ENCODE measurements at regions not wholly inside any gene's neighbourhood (a gene's known extent, or its start where the extent isn't known, plus 50 kb on each side); places are given as distances from the start of the nearest gene placed in this dataset.

DNA sequence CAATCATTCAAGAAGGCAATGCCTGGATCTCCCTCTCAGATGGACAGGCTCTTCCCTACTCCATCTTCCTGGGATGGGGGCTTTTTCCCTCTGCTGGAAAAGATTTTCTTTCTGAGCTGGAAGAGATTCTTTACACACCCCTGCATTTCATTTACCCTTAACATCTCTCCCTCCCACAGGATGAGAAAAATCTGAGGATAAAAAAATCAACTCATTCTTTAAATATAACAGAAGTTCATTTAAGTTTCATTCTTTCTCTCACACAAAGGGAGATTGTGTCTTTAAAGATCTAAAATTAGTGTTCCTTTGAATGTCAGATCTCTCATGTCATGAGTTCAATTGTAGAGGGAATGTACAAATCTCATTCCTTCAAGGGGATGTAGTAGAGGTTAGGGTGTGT lies 109.0 kb downstream of the ZNF518B start:
- H3K27me3 ChIP-seq (ENCODE audit: insufficient read depth, insufficient read length), result no peaks in the 10 kb centered on the region
- H3K4me1 ChIP-seq (ENCODE audit: insufficient read depth, insufficient read length), result no peaks in the 10 kb centered on the region
- TF ChIP-seq YY1 (IDR thresholded peaks at IDR 0.05; ENCODE audit: insufficient read depth, insufficient read length) (no peak), ZNF274 (IDR thresholded peaks at IDR 0.05; ENCODE audit: low read depth, low read length) (no peak), SUZ12 (IDR thresholded peaks at IDR 0.05; ENCODE audit: extremely low read depth, insufficient read depth, insufficient read length) (no peak)
- no peak overlapping the region for H3K9ac ChIP-seq (ENCODE audit: insufficient read length, low read depth)
- no peaks in the 10 kb centered on the region for H3K36me3 ChIP-seq (ENCODE audit: insufficient read depth, insufficient read length, low read length)
- H3K9me3 ChIP-seq (ENCODE audit: insufficient read depth, low read length), result 0 out of 2 replicates have a peak, but pooled peaks cover 4% of the 10 kb centered on the region
- no peak overlapping the region for H3K4me3 ChIP-seq (ENCODE audit: insufficient read length, low read depth)
- no peak for DNase-seq (ENCODE audit: low read depth, low spot score)

- no peaks in the 10 kb centered on the region for H3K4me1 ChIP-seq (ENCODE audit: insufficient read depth, insufficient read length)
- H3K36me3 ChIP-seq (ENCODE audit: insufficient read depth, insufficient read length, low read length), result no peaks in the 10 kb centered on the region
- TF ChIP-seq YY1 (IDR thresholded peaks at IDR 0.05; ENCODE audit: insufficient read depth, insufficient read length) (no peak), ZNF274 (IDR thresholded peaks at IDR 0.05; ENCODE audit: low read depth, low read length) (no peak), SUZ12 (IDR thresholded peaks at IDR 0.05; ENCODE audit: extremely low read depth, insufficient read depth, insufficient read length) (no peak)
- DNase-seq (ENCODE audit: low read depth, low spot score), result no peak
- H3K9me3 ChIP-seq (ENCODE audit: insufficient read depth, low read length), result 0 out of 2 replicates have a peak, but pooled peaks cover 4% of the 10 kb centered on the region
- H3K27me3 ChIP-seq (ENCODE audit: insufficient read depth, insufficient read length), result no peaks in the 10 kb centered on the region
- no peak overlapping the region for H3K9ac ChIP-seq (ENCODE audit: insufficient read length, low read depth)
- no peak overlapping the region for H3K4me3 ChIP-seq (ENCODE audit: insufficient read length, low read depth)
Measured at GRCh38 chr4:10347815-10348214, 109.4 kb downstream of the ZNF518B start.

DNA sequence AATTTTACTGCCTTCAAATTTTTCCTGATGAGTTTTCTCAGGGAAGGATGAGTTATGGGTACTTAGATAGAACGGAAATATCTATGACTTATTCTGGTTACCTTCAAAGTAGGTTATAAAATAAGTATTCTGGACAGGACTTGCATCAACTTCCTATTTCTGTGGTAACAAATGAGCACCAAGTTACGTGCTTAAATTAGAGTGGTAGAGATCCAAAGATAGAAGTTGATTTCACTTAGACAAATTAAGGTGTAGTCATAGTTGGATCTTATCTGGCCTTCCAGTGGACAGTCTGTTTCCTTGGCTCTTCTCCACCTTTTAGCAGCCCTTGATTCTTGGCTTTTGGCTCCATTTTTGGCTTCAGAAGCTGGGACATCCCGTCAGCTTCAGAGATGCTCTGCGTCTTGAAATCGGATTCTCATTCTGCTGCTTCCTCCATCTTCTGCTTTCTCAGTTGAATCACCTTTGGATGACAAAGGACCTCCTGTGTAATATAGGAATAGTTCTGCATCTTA lies 109.9 kb downstream of the ZNF518B start:
- 0 out of 2 replicates have a peak, but pooled peaks cover under 1% of the 10 kb centered on the region for H3K9me3 ChIP-seq (ENCODE audit: insufficient read depth, low read length)
- no peak for DNase-seq (ENCODE audit: low read depth, low spot score)
- no peak overlapping the region for H3K9ac ChIP-seq (ENCODE audit: insufficient read length, low read depth)
- H3K36me3 ChIP-seq (ENCODE audit: insufficient read depth, insufficient read length, low read length), result no peaks in the 10 kb centered on the region
- H3K4me1 ChIP-seq (ENCODE audit: insufficient read depth, insufficient read length), result no peaks in the 10 kb centered on the region
- TF ChIP-seq ZNF274 (IDR thresholded peaks at IDR 0.05; ENCODE audit: low read depth, low read length) (no peak), YY1 (IDR thresholded peaks at IDR 0.05; ENCODE audit: insufficient read depth, insufficient read length) (no peak), SUZ12 (IDR thresholded peaks at IDR 0.05; ENCODE audit: extremely low read depth, insufficient read depth, insufficient read length) (no peak)
- H3K4me3 ChIP-seq (ENCODE audit: insufficient read length, low read depth), result no peak overlapping the region
- H3K27me3 ChIP-seq (ENCODE audit: insufficient read depth, insufficient read length), result no peaks in the 10 kb centered on the region

DNA sequence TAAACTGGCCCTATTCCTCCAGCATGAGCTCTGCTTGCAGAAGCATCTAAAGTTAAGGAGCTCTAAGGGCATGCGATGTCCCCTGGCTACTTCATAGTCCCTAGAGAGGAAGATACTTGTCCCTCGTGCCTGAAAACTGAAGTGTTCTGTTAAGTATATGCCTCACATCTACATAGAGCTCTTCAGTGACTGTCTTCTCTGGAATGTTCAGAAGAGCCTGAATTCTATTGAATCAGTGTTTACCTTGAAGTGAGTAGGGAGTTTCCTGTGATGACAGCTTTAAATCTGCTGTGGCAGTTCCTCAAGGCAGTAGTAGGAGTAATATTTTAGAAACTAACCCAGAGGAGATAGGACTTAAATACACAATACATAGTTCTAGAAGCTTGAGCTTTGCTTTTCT lies 111.2 kb downstream of the ZNF518B start:
- no peaks in the 10 kb centered on the region for H3K9me3 ChIP-seq (ENCODE audit: insufficient read depth, low read length)
- no peak overlapping the region for H3K9ac ChIP-seq (ENCODE audit: insufficient read length, low read depth)
- H3K36me3 ChIP-seq (ENCODE audit: insufficient read depth, insufficient read length, low read length), result no peaks in the 10 kb centered on the region
- no peaks in the 10 kb centered on the region for H3K4me1 ChIP-seq (ENCODE audit: insufficient read depth, insufficient read length)
- H3K4me3 ChIP-seq (ENCODE audit: insufficient read length, low read depth), result no peak overlapping the region
- TF ChIP-seq SUZ12 (IDR thresholded peaks at IDR 0.05; ENCODE audit: extremely low read depth, insufficient read depth, insufficient read length), result no peak
- no peak for TF ChIP-seq YY1 (IDR thresholded peaks at IDR 0.05; ENCODE audit: insufficient read depth, insufficient read length)
- TF ChIP-seq ZNF274 (IDR thresholded peaks at IDR 0.05; ENCODE audit: low read depth, low read length), result no peak
- no peak for DNase-seq (ENCODE audit: low read depth, low spot score)
- no peaks in the 10 kb centered on the region for H3K27me3 ChIP-seq (ENCODE audit: insufficient read depth, insufficient read length)

GRCh38 chr4:10345381-10345784 lies 111.8 kb downstream of the ZNF518B start:
- TF ChIP-seq YY1 (IDR thresholded peaks at IDR 0.05; ENCODE audit: insufficient read depth, insufficient read length), result no peak
- no peak for TF ChIP-seq ZNF274 (IDR thresholded peaks at IDR 0.05; ENCODE audit: low read depth, low read length)
- no peak for TF ChIP-seq SUZ12 (IDR thresholded peaks at IDR 0.05; ENCODE audit: extremely low read depth, insufficient read depth, insufficient read length)
- H3K27me3 ChIP-seq (ENCODE audit: insufficient read depth, insufficient read length), result no peaks in the 10 kb centered on the region
- no peak for DNase-seq (ENCODE audit: low read depth, low spot score)
- H3K36me3 ChIP-seq (ENCODE audit: insufficient read depth, insufficient read length, low read length), result no peaks in the 10 kb centered on the region
- H3K4me1 ChIP-seq (ENCODE audit: insufficient read depth, insufficient read length), result no peaks in the 10 kb centered on the region
- no peaks in the 10 kb centered on the region for H3K9me3 ChIP-seq (ENCODE audit: insufficient read depth, low read length)
- H3K9ac ChIP-seq (ENCODE audit: insufficient read length, low read depth), result no peak overlapping the region
- H3K4me3 ChIP-seq (ENCODE audit: insufficient read length, low read depth), result no peak overlapping the region

DNA sequence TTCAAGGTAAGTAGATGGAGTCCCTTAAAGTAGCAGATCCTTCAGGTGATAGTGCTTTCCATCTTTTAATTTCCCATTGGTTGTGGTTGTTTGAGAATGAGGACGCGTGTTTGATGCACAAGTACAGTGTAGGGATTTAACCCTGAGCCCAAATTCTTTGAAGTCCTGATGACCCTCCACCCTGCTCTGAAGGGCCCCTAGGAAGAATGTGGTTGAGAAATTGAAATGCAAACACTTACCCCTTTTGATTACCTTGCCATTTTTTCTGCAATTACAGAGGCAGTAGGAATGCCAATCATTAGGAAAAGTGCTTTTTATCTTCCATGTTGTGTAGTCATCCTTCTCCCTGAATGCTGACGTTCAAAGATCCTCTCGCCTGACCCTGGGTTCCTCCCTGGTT lies 112.4 kb downstream of the ZNF518B start:
- TF ChIP-seq YY1 (IDR thresholded peaks at IDR 0.05; ENCODE audit: insufficient read depth, insufficient read length), result no peak
- no peak for TF ChIP-seq SUZ12 (IDR thresholded peaks at IDR 0.05; ENCODE audit: extremely low read depth, insufficient read depth, insufficient read length)
- no peak for TF ChIP-seq ZNF274 (IDR thresholded peaks at IDR 0.05; ENCODE audit: low read depth, low read length)
- no peak for DNase-seq (ENCODE audit: low read depth, low spot score)
- Histone ChIP-seq H3K36me3 (ENCODE audit: insufficient read depth, insufficient read length, low read length) (no peaks in the 10 kb centered on the region), H3K27me3 (ENCODE audit: insufficient read depth, insufficient read length) (no peaks in the 10 kb centered on the region), H3K4me1 (ENCODE audit: insufficient read depth, insufficient read length) (no peaks in the 10 kb centered on the region), H3K9me3 (ENCODE audit: insufficient read depth, low read length) (no peaks in the 10 kb centered on the region), H3K4me3 (ENCODE audit: insufficient read length, low read depth) (no peak overlapping the region), H3K9ac (ENCODE audit: insufficient read length, low read depth) (no peak overlapping the region)

- Histone ChIP-seq H3K27me3 (ENCODE audit: insufficient read depth, insufficient read length) (no peaks in the 10 kb centered on the region), H3K4me3 (ENCODE audit: insufficient read length, low read depth) (no peak overlapping the region)
- no peak for TF ChIP-seq ZNF274 (IDR thresholded peaks at IDR 0.05; ENCODE audit: low read depth, low read length)
- no peak for TF ChIP-seq SUZ12 (IDR thresholded peaks at IDR 0.05; ENCODE audit: extremely low read depth, insufficient read depth, insufficient read length)
- TF ChIP-seq YY1 (IDR thresholded peaks at IDR 0.05; ENCODE audit: insufficient read depth, insufficient read length), result no peak
Measured at GRCh38 chr4:10343656-10344055, 113.6 kb downstream of the ZNF518B start.

More at GRCh38 chr4:10343656-10344055, 113.6 kb downstream of the ZNF518B start:
- Histone ChIP-seq H3K9me3 (ENCODE audit: insufficient read depth, low read length) (no peaks in the 10 kb centered on the region), H3K4me1 (ENCODE audit: insufficient read depth, insufficient read length) (no peaks in the 10 kb centered on the region), H3K36me3 (ENCODE audit: insufficient read depth, insufficient read length, low read length) (no peaks in the 10 kb centered on the region), H3K9ac (ENCODE audit: insufficient read length, low read depth) (no peak overlapping the region)
- DNase-seq (ENCODE audit: low read depth, low spot score), result no peak

All from NT2/D1 (cell line).